Kidney (tissue), 13 donors: ENCODE measurements at regions not wholly inside any gene's neighbourhood (a gene's known extent, or its start where the extent isn't known, plus 50 kb on each side); places are given as distances from the start of the nearest gene placed in this dataset.

Experiments
- DNase-seq, 5 donors: peaks; one replicate each; pipeline ENCODE4 v3.0.0-alpha.2; 2013 to 2020
- FAIRE-seq: peaks from 2 replicates; lab custom pipeline; 2012; peaks lifted over from hg19 to GRCh38; lab: Jason Lieb, UNC
- H3K27ac ChIP-seq, 2 donors: one replicate each; pipeline ENCODE4 v1.7.0; 2013; ENCODE audit warnings: low read depth in 2 of 2, low read length in 2 of 2, inconsistent platforms in 1 of 2
- H3K27me3 ChIP-seq: one replicate; pipeline ENCODE4 v1.7.1; 2013; ENCODE audit warnings: low read length, inconsistent platforms; ENCODE audit not compliant: control insufficient read depth, insufficient read depth
- H3K36me3 ChIP-seq, 3 donors: one replicate each; pipeline versions ENCODE4 v1.7.0 to v1.7.1; 2013; ENCODE audit warnings: low read length in 3 of 3, control low read depth in 1 of 3, inconsistent platforms in 1 of 3; ENCODE audit not compliant: insufficient read depth in 3 of 3, control insufficient read depth in 2 of 3
- H3K4me1 ChIP-seq, 3 donors: one replicate each; pipeline versions ENCODE4 v1.7.0 to v1.7.1; 2013; ENCODE audit warnings: low read length in 3 of 3, inconsistent platforms in 1 of 3, low read depth in 1 of 3; ENCODE audit not compliant: control insufficient read depth in 2 of 3, insufficient read depth in 2 of 3
- H3K4me3 ChIP-seq, 3 donors: one replicate each; pipeline versions ENCODE4 v1.7.0 to v1.8.1; 2013; ENCODE audit warnings: low read length in 3 of 3, control low read depth in 1 of 3, inconsistent platforms in 1 of 3
- H3K9ac ChIP-seq, 3 donors: one replicate each; pipeline versions ENCODE4 v1.7.0 to v1.7.1; 2013; ENCODE audit warnings: low read length in 3 of 3, control low read depth in 1 of 3, inconsistent platforms in 1 of 3
- H3K9me3 ChIP-seq, 3 donors: one replicate each; pipeline versions ENCODE4 v1.7.0 to v1.7.1; 2013; ENCODE audit warnings: low read length in 3 of 3, control low read depth in 1 of 3, inconsistent platforms in 1 of 3; ENCODE audit not compliant: control insufficient read depth in 2 of 3, insufficient read depth in 1 of 3
- intact Hi-C: fragments of 100-400 bp; cut with DNase I; formaldehyde crosslinking; loops from one replicate; pipeline ENCODE4 v1.11.1; 2022
- TF ChIP-seq, protein P1 (sequence below): IDR thresholded peaks from 3 replicates; pipeline ENCODE4 v1.5.1; 2012; ENCODE audit warnings: mild to moderate bottlenecking, moderate library complexity, borderline replicate concordance; ENCODE audit not compliant: insufficient read depth; ENCODE audit errors: extremely low read depth
- donor health status: control.
- donor health status: control.
- donor health status: control.
- donor health status: control.
- donor health status: control.
- donor health status: DM: yes; HTN: yes; CAD: no.
- donor health status: Normal renal cell carcinoma (clear cell type).

DNA sequence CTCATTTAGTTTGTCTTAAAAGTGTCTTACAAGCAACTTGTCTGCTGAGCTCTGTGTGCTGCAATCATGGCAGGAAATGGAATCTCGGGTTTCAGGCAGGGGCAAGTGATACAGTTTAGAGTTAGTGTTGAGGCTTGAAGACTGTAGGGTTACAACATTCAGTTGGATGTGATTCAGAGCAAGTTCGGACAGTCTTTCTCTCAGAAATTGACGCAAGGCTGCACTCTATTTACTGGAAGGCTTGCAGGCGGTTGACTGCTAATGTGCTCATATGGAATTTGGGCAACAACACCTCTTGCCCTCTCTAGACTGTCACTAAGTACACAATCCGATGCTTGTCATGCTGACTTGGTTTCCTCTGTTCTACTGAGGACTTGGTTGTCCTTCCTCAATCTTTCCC lies 161.7 kb upstream of the BMPER start:
- no peak for FAIRE-seq

DNA sequence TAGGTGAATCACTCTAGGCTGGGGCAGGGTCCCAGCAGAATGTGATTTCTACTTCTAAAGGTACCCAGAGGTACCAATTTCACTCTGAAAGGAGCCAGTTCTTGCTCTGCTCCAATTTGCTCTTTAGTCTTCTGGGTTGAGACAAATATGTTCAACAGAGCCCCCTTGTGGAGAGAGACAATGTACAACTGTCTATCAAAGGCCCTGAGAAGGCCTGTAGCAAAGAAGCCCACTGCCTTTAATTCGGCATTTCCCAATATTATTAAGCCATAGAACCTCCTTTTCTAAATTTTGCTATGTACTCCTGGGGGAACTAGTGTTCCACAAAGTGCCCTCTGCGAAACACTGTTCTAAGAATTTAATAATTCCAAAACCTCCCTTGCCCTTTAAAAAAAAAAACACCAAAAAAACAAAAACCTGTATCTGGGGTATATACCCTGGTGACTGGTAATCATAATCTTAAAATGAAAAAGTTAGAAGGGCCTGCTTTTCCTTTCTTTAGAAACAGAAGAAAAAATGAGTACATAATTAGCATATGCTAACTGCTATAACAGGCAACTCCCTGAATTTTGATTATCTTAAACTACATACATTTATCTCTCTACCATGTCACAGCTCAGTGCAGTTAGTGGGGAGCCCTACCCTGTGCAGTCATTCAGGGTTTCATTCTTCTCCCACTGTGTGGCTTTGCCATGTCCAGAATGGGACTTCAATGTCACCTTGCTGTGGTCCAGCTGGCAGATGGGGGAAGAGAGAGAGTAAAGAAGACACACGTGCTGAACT lies 160.9 kb upstream of the BMPER start:
- DNase-seq: no peak

More for the DNA sequence above, 161.7 kb upstream of the BMPER start:
- Histone ChIP-seq H3K4me1 (no peaks in the 10 kb centered on the region), H3K9ac (no peak overlapping the region), H3K9me3 (no peaks in the 10 kb centered on the region), H3K27me3 (no peaks in the 10 kb centered on the region), H3K36me3 (no peaks in the 10 kb centered on the region), H3K4me3 (no peak overlapping the region), H3K27ac (no peak overlapping the region)
- intact Hi-C loops: no loop called here
- peak in 3 of 5 donors; percentile 35 to 70 (median 61) for DNase-seq
- TF ChIP-seq, protein P1, sequence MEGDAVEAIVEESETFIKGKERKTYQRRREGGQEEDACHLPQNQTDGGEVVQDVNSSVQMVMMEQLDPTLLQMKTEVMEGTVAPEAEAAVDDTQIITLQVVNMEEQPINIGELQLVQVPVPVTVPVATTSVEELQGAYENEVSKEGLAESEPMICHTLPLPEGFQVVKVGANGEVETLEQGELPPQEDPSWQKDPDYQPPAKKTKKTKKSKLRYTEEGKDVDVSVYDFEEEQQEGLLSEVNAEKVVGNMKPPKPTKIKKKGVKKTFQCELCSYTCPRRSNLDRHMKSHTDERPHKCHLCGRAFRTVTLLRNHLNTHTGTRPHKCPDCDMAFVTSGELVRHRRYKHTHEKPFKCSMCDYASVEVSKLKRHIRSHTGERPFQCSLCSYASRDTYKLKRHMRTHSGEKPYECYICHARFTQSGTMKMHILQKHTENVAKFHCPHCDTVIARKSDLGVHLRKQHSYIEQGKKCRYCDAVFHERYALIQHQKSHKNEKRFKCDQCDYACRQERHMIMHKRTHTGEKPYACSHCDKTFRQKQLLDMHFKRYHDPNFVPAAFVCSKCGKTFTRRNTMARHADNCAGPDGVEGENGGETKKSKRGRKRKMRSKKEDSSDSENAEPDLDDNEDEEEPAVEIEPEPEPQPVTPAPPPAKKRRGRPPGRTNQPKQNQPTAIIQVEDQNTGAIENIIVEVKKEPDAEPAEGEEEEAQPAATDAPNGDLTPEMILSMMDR: no peak

DNA sequence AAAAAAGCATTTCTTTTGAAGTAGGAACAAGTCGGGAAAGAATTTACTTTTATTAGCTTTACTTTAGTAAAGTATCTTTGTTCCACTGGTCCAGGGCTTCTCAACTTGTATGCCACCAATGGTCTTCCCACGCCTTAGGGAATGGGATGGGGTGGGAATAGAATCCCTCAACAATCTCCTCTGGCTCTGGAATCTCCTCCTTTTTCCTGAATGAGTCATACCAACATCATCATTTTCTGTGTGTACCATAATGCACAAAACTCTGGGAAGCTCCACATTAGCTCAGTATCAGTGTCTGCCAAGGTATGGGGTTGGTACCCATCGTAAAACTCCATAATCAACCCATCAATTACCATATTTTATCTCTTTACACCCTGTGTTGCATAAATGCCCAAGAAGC lies 159.4 kb upstream of the BMPER start:
- Histone ChIP-seq H3K27me3 (no peaks in the 10 kb centered on the region), H3K27ac (no peak overlapping the region), H3K36me3 (no peaks in the 10 kb centered on the region), H3K4me1 (no peaks in the 10 kb centered on the region), H3K9me3 (no peaks in the 10 kb centered on the region), H3K9ac (no peak overlapping the region), H3K4me3 (no peak overlapping the region)
- no peak for FAIRE-seq
- DNase-seq: no peak
- TF ChIP-seq, protein P1: no peak
- intact Hi-C loops: no loop called here

More for the DNA sequence above, 160.9 kb upstream of the BMPER start:
- H3K27ac ChIP-seq: no peak overlapping the region
- FAIRE-seq: no peak
- H3K36me3 ChIP-seq: no peaks in the 10 kb centered on the region
- H3K4me3 ChIP-seq: no peak overlapping the region
- intact Hi-C loops: no loop called here
- no peaks in the 10 kb centered on the region for H3K4me1 ChIP-seq
- no peaks in the 10 kb centered on the region for H3K9me3 ChIP-seq
- no peak overlapping the region for H3K9ac ChIP-seq
- TF ChIP-seq, protein P1: peak; percentile 19
- no peaks in the 10 kb centered on the region for H3K27me3 ChIP-seq
